PC-3 (cell line): ENCODE measurements at regions not wholly inside any gene's neighbourhood (a gene's known extent, or its start where the extent isn't known, plus 50 kb on each side); places are given as distances from the start of the nearest gene placed in this dataset.

Experiments used
- EZH2 ChIP-seq: fragments of 300-600 bp; sonication (generic); IDR thresholded peaks from one replicate; pipeline ENCODE4 v1.6.1; 2017; ENCODE audit warnings: antibody characterized with exemption, mild to moderate bottlenecking, low read length; ENCODE audit not compliant: unreplicated experiment
- TF ChIP-seq, protein P1 (sequence below): fragments of 300-600 bp; sonication (generic); conservative IDR thresholded peaks from 2 replicates; pipeline ENCODE4 v1.5.1; 2017; ENCODE audit warnings: antibody characterized with exemption, low read depth, mild to moderate bottlenecking, low read length

- TF ChIP-seq, protein P1, sequence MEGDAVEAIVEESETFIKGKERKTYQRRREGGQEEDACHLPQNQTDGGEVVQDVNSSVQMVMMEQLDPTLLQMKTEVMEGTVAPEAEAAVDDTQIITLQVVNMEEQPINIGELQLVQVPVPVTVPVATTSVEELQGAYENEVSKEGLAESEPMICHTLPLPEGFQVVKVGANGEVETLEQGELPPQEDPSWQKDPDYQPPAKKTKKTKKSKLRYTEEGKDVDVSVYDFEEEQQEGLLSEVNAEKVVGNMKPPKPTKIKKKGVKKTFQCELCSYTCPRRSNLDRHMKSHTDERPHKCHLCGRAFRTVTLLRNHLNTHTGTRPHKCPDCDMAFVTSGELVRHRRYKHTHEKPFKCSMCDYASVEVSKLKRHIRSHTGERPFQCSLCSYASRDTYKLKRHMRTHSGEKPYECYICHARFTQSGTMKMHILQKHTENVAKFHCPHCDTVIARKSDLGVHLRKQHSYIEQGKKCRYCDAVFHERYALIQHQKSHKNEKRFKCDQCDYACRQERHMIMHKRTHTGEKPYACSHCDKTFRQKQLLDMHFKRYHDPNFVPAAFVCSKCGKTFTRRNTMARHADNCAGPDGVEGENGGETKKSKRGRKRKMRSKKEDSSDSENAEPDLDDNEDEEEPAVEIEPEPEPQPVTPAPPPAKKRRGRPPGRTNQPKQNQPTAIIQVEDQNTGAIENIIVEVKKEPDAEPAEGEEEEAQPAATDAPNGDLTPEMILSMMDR = no peak
- no peak for TF ChIP-seq EZH2
Measured at GRCh38 chr13:65287405-65287804, 1942.7 kb downstream of the PCDH9 start.
